Endothelial cell of umbilical vein (primary cell): ENCODE measurements at regions not wholly inside any gene's neighbourhood (a gene's known extent, or its start where the extent isn't known, plus 50 kb on each side); places are given as distances from the start of the nearest gene placed in this dataset.

Experiments used
- POLR2A ChIP-seq: IDR thresholded peaks from 2 replicates; pipeline ENCODE4 v1.6.1; 2012; ENCODE audit warnings: low read depth, mild to moderate bottlenecking, control low read depth, low read length
- POLR2AphosphoS5 ChIP-seq: IDR thresholded peaks from 2 replicates; pipeline ENCODE4 v1.6.1; 2012; ENCODE audit warnings: low read depth, mild to moderate bottlenecking, control low read depth, low read length, moderate library complexity; ENCODE audit not compliant: insufficient read depth

- TF ChIP-seq POLR2A (no peak), POLR2AphosphoS5 (no peak)
Observed at GRCh38 chr18:28541276-28541930, 364.5 kb upstream of the CDH2 start.
